HG03280 (cell line): ENCODE measurements at regions not wholly inside any gene's neighbourhood (a gene's known extent, or its start where the extent isn't known, plus 50 kb on each side); places are given as distances from the start of the nearest gene placed in this dataset.
"Not testable (repeated sequence)": the region's sequence is repeated elsewhere in the genome, so short reads cannot be mapped to it uniquely, and the experiment has no call there.

Experiments used
- ATAC-seq: cut with Tn5 transposase; IDR thresholded peaks from one replicate; pipeline ENCODE4 v1.9.1; 2021; ENCODE audit warnings: mild to moderate bottlenecking, moderate library complexity; ENCODE audit not compliant: unreplicated experiment

GRCh38 chr5:126096442-126097006, 326.7 kb upstream of the GRAMD2B start:
- no peak for ATAC-seq

GRCh38 chr5:126097876-126098275, 325.3 kb upstream of the GRAMD2B start:
- no peak for ATAC-seq

DNA sequence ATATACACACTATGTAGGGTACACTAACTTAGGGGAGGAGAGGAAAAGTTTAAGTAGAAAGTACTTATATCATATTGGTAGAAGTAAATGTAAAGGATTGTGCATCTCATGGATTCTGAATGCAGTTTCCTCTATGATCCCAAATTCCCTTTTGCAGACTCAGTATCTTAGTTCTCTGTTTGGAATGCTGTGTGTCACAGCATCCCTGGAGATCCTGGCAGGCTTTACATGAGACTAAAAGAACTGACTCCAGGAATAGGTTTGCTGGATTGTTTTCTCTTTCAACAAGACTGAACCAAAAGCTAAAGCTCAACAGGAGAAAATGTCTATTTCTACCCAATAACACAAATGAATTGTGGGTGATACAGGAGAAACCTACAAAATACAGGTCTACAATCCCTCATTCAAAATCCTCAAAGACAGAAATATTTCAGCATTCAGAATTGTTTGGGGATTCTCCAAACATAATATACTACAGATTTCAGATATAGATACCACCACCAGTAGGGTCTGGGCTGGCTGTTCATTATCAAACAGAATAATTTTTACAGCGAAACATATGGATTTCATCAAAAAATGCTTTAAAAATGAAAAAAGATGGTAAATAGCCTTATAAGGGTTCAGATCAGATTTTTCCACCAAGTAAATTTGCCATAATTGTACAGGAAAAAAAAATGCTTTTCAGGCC, 324.7 kb upstream of the GRAMD2B start:
- no peak for ATAC-seq

GRCh38 chr5:126099077-126099476, 324.1 kb upstream of the GRAMD2B start:
- ATAC-seq: no peak

GRCh38 chr5:126100767-126101166, 322.4 kb upstream of the GRAMD2B start:
- ATAC-seq: no peak

- no peak for ATAC-seq
These were observed 321.3 kb upstream of the GRAMD2B start for GRCh38 chr5:126101901-126102300.

DNA sequence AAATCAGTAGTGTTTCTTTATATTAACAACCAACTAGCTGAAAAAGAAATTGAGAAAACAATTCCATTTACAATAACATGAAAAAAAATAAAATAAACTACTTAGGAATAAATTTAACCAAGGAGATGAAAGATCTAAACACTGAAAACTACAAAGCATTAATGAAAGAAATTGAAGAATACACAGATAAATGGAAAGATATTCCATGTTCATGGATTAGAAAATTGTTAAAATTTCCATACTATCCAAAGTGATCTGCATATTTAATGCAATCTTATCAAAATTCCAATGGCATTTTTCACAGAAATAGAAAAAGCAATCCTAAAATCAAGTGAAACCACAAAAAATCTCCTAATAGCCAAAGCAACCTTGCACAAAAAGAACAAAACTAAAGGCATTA, 320.2 kb upstream of the GRAMD2B start:
- ATAC-seq: no peak

DNA sequence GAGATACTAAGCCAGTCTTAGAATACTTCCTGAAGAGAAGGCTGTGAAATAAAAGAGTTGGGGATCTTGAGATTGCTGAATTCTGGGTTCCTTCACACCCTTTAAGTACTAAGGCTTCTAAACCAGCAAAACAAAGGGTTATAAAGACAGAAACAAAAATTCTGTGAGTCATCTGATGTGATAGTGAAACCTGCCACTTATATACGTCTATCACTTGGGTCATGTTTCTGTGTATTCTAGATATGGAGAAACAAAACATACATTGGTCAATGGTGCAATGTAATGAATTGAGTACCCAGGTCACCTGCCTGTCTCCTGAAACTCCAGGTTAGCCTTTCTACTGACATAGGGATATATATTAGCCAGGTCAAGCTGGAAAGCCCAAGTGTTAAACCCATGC, 319.3 kb upstream of the GRAMD2B start:
- ATAC-seq: no peak

GRCh38 chr5:126104341-126104740, 318.9 kb upstream of the GRAMD2B start:
- no peak for ATAC-seq

GRCh38 chr5:126104951-126105350, 318.3 kb upstream of the GRAMD2B start:
- ATAC-seq: no peak

- ATAC-seq: no peak
These were observed 317.2 kb upstream of the GRAMD2B start for GRCh38 chr5:126106029-126106428.

DNA sequence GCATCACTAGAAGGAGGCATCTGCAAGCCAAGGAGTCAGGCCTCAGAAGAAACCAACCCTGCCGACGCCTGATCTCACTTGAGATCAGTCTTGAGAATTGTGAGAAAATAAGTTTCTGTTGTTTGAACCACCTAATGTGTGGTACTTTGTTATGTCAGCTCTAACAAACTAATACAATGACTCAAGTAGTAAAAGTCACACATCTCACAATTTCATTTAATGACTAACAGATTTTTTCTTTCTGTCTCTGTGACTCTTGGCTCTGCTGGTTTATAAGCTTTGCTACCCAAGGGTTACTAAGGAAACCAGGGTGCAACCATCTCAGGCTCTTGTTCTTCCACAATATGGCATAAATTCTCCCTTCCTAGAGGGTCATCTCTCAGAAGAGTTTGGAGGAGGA, 315.8 kb upstream of the GRAMD2B start:
- ATAC-seq: no peak

GRCh38 chr5:126108470-126108869, 314.7 kb upstream of the GRAMD2B start:
- ATAC-seq: no peak

- no peak for ATAC-seq
These were observed 308.1 kb upstream of the GRAMD2B start for GRCh38 chr5:126115059-126115629.

DNA sequence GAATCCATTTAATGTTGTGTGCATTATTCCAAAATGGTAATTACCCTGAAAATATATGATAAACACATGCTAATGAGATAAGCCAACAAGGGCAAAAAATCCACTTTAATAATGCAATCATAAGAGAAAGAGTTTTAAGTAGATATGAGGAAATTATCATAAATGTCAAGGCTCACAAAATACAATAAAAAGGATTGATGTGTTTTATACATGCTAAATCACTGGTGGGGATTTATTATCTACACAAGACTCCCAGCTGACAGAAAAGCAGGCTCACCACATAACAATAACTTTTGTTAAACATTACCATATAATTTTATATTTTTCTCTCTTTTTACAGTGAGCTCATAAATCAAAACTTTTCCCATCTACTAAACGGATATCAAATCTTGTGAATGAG, 306.2 kb upstream of the GRAMD2B start:
- no peak for ATAC-seq

GRCh38 chr5:126119887-126120442, 303.2 kb upstream of the GRAMD2B start:
- no peak for ATAC-seq

GRCh38 chr5:126120939-126121338, 302.3 kb upstream of the GRAMD2B start:
- ATAC-seq: no peak

DNA sequence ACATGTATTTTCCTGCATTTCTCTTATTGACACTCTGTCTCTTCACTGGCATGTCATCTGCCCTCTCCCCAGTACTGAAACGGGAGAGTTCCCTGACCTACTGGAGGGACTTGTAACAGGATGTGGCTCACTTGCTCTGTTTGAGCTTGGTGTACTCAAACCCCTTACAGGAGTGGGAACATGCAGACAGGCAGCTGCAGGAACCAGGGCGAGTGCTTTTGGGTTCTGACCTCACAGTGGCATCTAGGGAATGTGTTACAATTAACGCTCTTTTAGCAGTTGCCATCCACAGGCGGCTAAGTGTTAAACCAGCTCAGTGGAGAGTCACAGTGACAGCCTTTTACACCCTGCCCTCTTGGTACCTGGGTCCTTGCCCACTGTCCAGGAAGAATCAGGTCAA, 300.3 kb upstream of the GRAMD2B start:
- no peak for ATAC-seq

DNA sequence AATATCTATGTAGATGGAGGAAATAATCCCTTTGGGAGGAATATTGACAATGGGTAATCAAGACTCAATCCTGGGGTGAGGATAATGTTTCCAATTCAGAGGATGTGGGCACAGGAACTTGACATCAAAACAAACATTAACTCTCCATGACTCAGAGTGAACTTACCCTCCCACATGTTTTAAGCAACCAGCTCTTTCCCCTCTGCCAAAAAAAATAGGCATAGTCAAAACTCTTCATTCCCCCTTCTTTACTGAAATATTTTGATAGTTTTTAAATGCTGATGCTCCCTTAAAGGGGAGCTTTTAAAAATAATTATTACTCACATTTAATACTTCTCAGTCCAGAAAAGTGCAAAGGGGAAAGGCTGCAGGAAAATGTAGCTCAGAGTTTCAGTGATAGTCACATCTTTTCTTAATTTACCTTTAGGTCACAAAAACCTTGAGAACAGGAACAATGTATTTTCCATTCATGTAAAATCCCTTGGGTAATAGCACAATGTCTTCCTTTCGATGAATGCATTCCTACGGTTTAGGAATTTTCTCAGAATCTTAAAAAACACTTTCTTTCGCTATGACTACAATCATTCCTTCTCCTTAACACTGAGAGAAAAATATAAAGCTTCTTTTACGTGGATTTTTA, 298.4 kb upstream of the GRAMD2B start:
- ATAC-seq: no peak

DNA sequence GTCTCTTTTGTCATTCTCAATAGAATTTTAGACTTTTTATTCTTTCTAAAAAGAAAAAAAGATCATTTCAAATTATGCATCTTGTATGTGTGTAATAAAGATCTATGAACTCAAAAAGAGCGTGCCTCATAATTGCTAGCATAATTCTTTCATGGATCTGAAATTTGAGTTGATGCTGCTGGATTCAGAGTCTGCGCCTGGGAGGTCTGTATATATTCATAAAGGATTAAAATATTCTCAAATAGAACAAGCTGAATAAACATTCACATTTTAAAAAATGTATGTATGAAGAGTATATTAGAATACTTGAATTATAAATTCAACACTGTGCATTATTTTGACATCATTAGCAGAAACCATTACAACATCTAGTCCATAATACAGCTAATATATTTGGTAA, 297.8 kb upstream of the GRAMD2B start:
- ATAC-seq: no peak

DNA sequence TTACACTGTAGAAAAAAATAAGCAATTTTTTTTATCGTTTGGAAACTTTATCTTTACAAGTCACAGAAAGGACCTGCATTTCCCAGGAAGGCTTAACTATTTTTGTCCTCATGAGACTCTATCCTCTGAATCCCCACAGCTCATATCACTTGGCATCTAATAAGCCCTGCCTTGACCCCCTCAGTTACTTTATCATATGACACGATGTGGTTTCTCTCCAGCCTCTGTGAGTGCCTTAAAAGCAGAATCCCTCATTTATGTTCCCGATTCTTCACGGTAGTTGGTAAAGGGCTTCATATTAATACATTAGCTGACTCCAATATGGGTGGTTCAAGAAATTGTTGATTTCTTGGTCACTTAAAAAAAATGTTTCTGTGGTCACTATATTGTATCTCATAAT, 296.6 kb upstream of the GRAMD2B start:
- ATAC-seq: no peak

DNA sequence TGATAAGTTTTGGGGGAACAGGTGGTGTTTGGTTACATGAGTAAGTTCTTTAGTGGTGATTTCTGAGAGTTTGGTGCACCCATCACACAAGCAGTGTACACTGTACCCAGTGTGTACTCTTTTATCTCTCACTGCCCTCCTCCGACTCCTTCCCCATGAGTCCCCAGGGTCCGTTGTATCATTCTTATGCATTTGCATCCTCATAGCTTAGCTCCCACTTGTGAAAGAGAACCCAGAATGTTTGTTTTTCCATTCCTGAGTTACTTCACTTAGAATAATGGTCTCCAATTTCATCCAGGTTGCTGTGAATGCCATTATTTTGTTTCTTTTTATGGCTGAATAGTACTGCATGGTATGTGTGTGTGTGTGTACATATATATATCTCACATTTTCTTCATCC, 295.8 kb upstream of the GRAMD2B start:
- not testable (repeated sequence) for ATAC-seq
